ENCODE measurements at regions not wholly inside any gene's neighbourhood (a gene's known extent, or its start where the extent isn't known, plus 50 kb on each side); places are given as distances from the start of the nearest gene placed in this dataset.

- no peak overlapping the region for H3K4me3 ChIP-seq (ENCODE audit: low read length)
- no peaks in the 10 kb centered on the region for H3K4me1 Mint-ChIP-seq
- no peak overlapping the region for H3K4me3 Mint-ChIP-seq
- H3K9me3 ChIP-seq (ENCODE audit: low read length) = no peaks in the 10 kb centered on the region
- peaks cover 11% of the 10 kb centered on the region for H3K4me1 ChIP-seq (ENCODE audit: insufficient read depth, low read length)
- CTCF ChIA-PET = no interaction called here
- no peaks in the 10 kb centered on the region for H3K36me3 Mint-ChIP-seq
- no peaks in the 10 kb centered on the region for H3K27me3 Mint-ChIP-seq
- H3K27ac ChIP-seq (ENCODE audit: low read depth, low read length) = no peak overlapping the region
- no peak overlapping the region for H3K27ac Mint-ChIP-seq
- POLR2A ChIA-PET = no interaction called here
- H3K27me3 ChIP-seq (ENCODE audit: insufficient read depth, low read length, poor library complexity, severe bottlenecking) = no peaks in the 10 kb centered on the region
- no peaks in the 10 kb centered on the region for H3K9me3 Mint-ChIP-seq
- DNase-seq = no peak
- H3K36me3 ChIP-seq (ENCODE audit: insufficient read depth, low read length) = no peaks in the 10 kb centered on the region
Measured at GRCh38 chr7:17490825-17491224, 192.4 kb downstream of the AHR start.

GRCh38 chr7:17492437-17492836 lies 194.0 kb downstream of the AHR start:
- H3K9me3 Mint-ChIP-seq = no peaks in the 10 kb centered on the region
- Histone ChIP-seq H3K27ac (ENCODE audit: low read depth, low read length) (no peak overlapping the region), H3K36me3 (ENCODE audit: insufficient read depth, low read length) (no peaks in the 10 kb centered on the region), H3K4me1 (ENCODE audit: insufficient read depth, low read length) (peaks cover 11% of the 10 kb centered on the region), H3K27me3 (ENCODE audit: insufficient read depth, low read length, poor library complexity, severe bottlenecking) (no peaks in the 10 kb centered on the region), H3K4me3 (ENCODE audit: low read length) (no peak overlapping the region), H3K9me3 (ENCODE audit: low read length) (no peaks in the 10 kb centered on the region)
- H3K27ac Mint-ChIP-seq = no peak overlapping the region
- H3K4me1 Mint-ChIP-seq = no peaks in the 10 kb centered on the region
- ChIA-PET POLR2A (no interaction called here), CTCF (no interaction called here)
- no peak overlapping the region for H3K4me3 Mint-ChIP-seq
- no peaks in the 10 kb centered on the region for H3K27me3 Mint-ChIP-seq
- DNase-seq = no peak
- no peaks in the 10 kb centered on the region for H3K36me3 Mint-ChIP-seq

GRCh38 chr7:17493446-17493845 lies 195.0 kb downstream of the AHR start:
- no peaks in the 10 kb centered on the region for H3K9me3 Mint-ChIP-seq
- no peak overlapping the region for H3K4me3 Mint-ChIP-seq
- POLR2A ChIA-PET = no interaction called here
- no peak for DNase-seq
- Histone ChIP-seq H3K4me3 (ENCODE audit: low read length) (no peak overlapping the region), H3K4me1 (ENCODE audit: insufficient read depth, low read length) (peaks cover 11% of the 10 kb centered on the region), H3K27ac (ENCODE audit: low read depth, low read length) (no peak overlapping the region), H3K9me3 (ENCODE audit: low read length) (no peaks in the 10 kb centered on the region), H3K36me3 (ENCODE audit: insufficient read depth, low read length) (no peaks in the 10 kb centered on the region), H3K27me3 (ENCODE audit: insufficient read depth, low read length, poor library complexity, severe bottlenecking) (no peaks in the 10 kb centered on the region)
- no peaks in the 10 kb centered on the region for H3K4me1 Mint-ChIP-seq
- peaks cover 0 to 2% of the 10 kb centered on the region in 2 donors for H3K27me3 Mint-ChIP-seq
- CTCF ChIA-PET = no interaction called here
- H3K36me3 Mint-ChIP-seq = no peaks in the 10 kb centered on the region
- no peak overlapping the region for H3K27ac Mint-ChIP-seq

GRCh38 chr7:17495655-17496394 lies 197.4 kb downstream of the AHR start:
- no peaks in the 10 kb centered on the region for H3K27me3 ChIP-seq (ENCODE audit: insufficient read depth, low read length, poor library complexity, severe bottlenecking)
- H3K9me3 ChIP-seq (ENCODE audit: low read length) = no peaks in the 10 kb centered on the region
- Mint-ChIP-seq H3K4me1 (no peaks in the 10 kb centered on the region), H3K36me3 (no peaks in the 10 kb centered on the region), H3K9me3 (no peaks in the 10 kb centered on the region), H3K27me3 (peaks cover 0 to 2% of the 10 kb centered on the region in 2 donors), H3K27ac (no peak overlapping the region), H3K4me3 (no peak overlapping the region)
- ChIA-PET POLR2A (no interaction called here), CTCF (interaction anchor here (1.0 to 1.6 kb wide), 2 partner anchors 24 to 513 kb away, joined by 4 to 5 read pairs; no protein-coding TSS in a partner anchor)
- H3K27ac ChIP-seq (ENCODE audit: low read depth, low read length) = no peak overlapping the region
- H3K4me1 ChIP-seq (ENCODE audit: insufficient read depth, low read length) = peaks cover 4% of the 10 kb centered on the region
- no peaks in the 10 kb centered on the region for H3K36me3 ChIP-seq (ENCODE audit: insufficient read depth, low read length)
- no peak overlapping the region for H3K4me3 ChIP-seq (ENCODE audit: low read length)
- no peak for DNase-seq

- CTCF ChIA-PET = no interaction called here
- peaks cover 0 to 2% of the 10 kb centered on the region in 2 donors for H3K27me3 Mint-ChIP-seq
- POLR2A ChIA-PET = no interaction called here
- Histone ChIP-seq H3K9me3 (ENCODE audit: low read length) (no peaks in the 10 kb centered on the region), H3K27ac (ENCODE audit: low read depth, low read length) (no peak overlapping the region), H3K4me1 (ENCODE audit: insufficient read depth, low read length) (no peaks in the 10 kb centered on the region), H3K36me3 (ENCODE audit: insufficient read depth, low read length) (no peaks in the 10 kb centered on the region), H3K27me3 (ENCODE audit: insufficient read depth, low read length, poor library complexity, severe bottlenecking) (no peaks in the 10 kb centered on the region), H3K4me3 (ENCODE audit: low read length) (no peak overlapping the region)
- no peaks in the 10 kb centered on the region for H3K36me3 Mint-ChIP-seq
- H3K4me3 Mint-ChIP-seq = no peak overlapping the region
- H3K27ac Mint-ChIP-seq = no peak overlapping the region
- no peak for DNase-seq
- no peaks in the 10 kb centered on the region for H3K4me1 Mint-ChIP-seq
- no peaks in the 10 kb centered on the region for H3K9me3 Mint-ChIP-seq
Measured at GRCh38 chr7:17497136-17497535, 198.7 kb downstream of the AHR start.

- no peaks in the 10 kb centered on the region for H3K27me3 ChIP-seq (ENCODE audit: insufficient read depth, low read length, poor library complexity, severe bottlenecking)
- ChIA-PET POLR2A (no interaction called here), CTCF (no interaction called here)
- DNase-seq = no peak
- H3K27ac Mint-ChIP-seq = no peak overlapping the region
- no peaks in the 10 kb centered on the region for H3K4me1 ChIP-seq (ENCODE audit: insufficient read depth, low read length)
- H3K36me3 Mint-ChIP-seq = no peaks in the 10 kb centered on the region
- peaks cover 0 to 2% of the 10 kb centered on the region in 2 donors for H3K27me3 Mint-ChIP-seq
- H3K9me3 Mint-ChIP-seq = no peaks in the 10 kb centered on the region
- H3K4me3 ChIP-seq (ENCODE audit: low read length) = no peak overlapping the region
- no peaks in the 10 kb centered on the region for H3K4me1 Mint-ChIP-seq
- no peak overlapping the region for H3K27ac ChIP-seq (ENCODE audit: low read depth, low read length)
- no peak overlapping the region for H3K4me3 Mint-ChIP-seq
- no peaks in the 10 kb centered on the region for H3K36me3 ChIP-seq (ENCODE audit: insufficient read depth, low read length)
- H3K9me3 ChIP-seq (ENCODE audit: low read length) = no peaks in the 10 kb centered on the region
Measured at GRCh38 chr7:17497549-17498167, 199.2 kb downstream of the AHR start.

- H3K4me3 ChIP-seq (ENCODE audit: low read length) = no peak overlapping the region
- no peak overlapping the region for H3K27ac ChIP-seq (ENCODE audit: low read depth, low read length)
- Mint-ChIP-seq H3K4me1 (no peaks in the 10 kb centered on the region), H3K9me3 (no peaks in the 10 kb centered on the region), H3K27me3 (peaks cover 0 to 2% of the 10 kb centered on the region in 2 donors), H3K4me3 (no peak overlapping the region), H3K27ac (no peak overlapping the region), H3K36me3 (no peaks in the 10 kb centered on the region)
- H3K36me3 ChIP-seq (ENCODE audit: insufficient read depth, low read length) = no peaks in the 10 kb centered on the region
- CTCF ChIA-PET = no interaction called here
- POLR2A ChIA-PET = no interaction called here
- no peaks in the 10 kb centered on the region for H3K9me3 ChIP-seq (ENCODE audit: low read length)
- no peaks in the 10 kb centered on the region for H3K4me1 ChIP-seq (ENCODE audit: insufficient read depth, low read length)
- no peak for DNase-seq
- H3K27me3 ChIP-seq (ENCODE audit: insufficient read depth, low read length, poor library complexity, severe bottlenecking) = no peaks in the 10 kb centered on the region
Measured at GRCh38 chr7:17498230-17498629, 199.8 kb downstream of the AHR start.

GRCh38 chr7:17500736-17501135 lies 202.3 kb downstream of the AHR start:
- ChIA-PET POLR2A (no interaction called here), CTCF (no interaction called here)
- H3K27ac ChIP-seq (ENCODE audit: low read depth, low read length) = no peak overlapping the region
- H3K4me1 Mint-ChIP-seq = no peaks in the 10 kb centered on the region
- H3K4me3 Mint-ChIP-seq = no peak overlapping the region
- H3K4me3 ChIP-seq (ENCODE audit: low read length) = no peak overlapping the region
- H3K27me3 Mint-ChIP-seq = peaks cover 0 to 2% of the 10 kb centered on the region in 2 donors
- H3K9me3 Mint-ChIP-seq = no peaks in the 10 kb centered on the region
- H3K36me3 ChIP-seq (ENCODE audit: insufficient read depth, low read length) = no peaks in the 10 kb centered on the region
- H3K27me3 ChIP-seq (ENCODE audit: insufficient read depth, low read length, poor library complexity, severe bottlenecking) = no peaks in the 10 kb centered on the region
- H3K9me3 ChIP-seq (ENCODE audit: low read length) = no peaks in the 10 kb centered on the region
- H3K36me3 Mint-ChIP-seq = no peaks in the 10 kb centered on the region
- DNase-seq = no peak
- H3K27ac Mint-ChIP-seq = no peak overlapping the region
- H3K4me1 ChIP-seq (ENCODE audit: insufficient read depth, low read length) = no peaks in the 10 kb centered on the region

Data from CD8-positive, alpha-beta memory T cell (primary cell).